ENCODE measurements at regions not wholly inside any gene's neighbourhood (a gene's known extent, or its start where the extent isn't known, plus 50 kb on each side); places are given as distances from the start of the nearest gene placed in this dataset.

DNA sequence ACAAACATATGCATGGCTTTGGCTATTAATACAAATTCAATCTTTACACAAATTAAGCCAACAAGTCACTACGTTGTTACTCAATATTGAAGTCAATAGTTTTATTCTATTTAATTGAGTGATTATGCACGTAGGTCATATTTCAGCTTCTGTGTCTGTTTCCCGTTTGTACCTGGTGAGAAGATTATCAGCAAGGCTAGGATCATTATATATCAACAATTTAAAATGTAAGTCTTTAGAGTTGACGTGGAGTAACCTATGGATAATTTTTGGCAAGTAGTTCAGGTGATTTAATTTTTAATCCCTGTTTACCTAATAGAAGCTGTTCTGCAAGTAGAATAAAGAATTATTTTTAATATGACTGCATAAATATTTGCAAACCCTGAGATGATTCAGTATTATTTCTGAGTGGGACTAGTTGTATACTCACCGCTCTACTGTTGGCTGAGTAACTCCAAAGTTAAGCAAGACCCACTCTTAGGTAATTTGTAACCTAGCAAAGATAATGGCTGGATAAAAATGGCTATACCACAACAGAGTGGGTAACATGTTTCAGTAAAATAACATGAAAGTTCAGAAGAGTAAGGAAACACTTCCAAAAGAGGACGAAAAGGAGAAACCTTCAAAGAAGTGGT, 161.0 kb downstream of the HGF start:
- H3K36me3 ChIP-seq: no peaks in the 10 kb centered on the region
- no peaks in the 10 kb centered on the region for H3K9me3 ChIP-seq
- H3K27ac ChIP-seq: no peak overlapping the region
- TF ChIP-seq POLR2AphosphoS5 (IDR thresholded peaks at IDR 0.05): no peak
- TF ChIP-seq CTCF (IDR thresholded peaks at IDR 0.05): no peak
- no peak for TF ChIP-seq POLR2A (IDR thresholded peaks at IDR 0.05)
- no peak for TF ChIP-seq EP300 (IDR thresholded peaks at IDR 0.05)
- intact Hi-C loops (cut with DNase I): no loop called here
- H3K4me3 ChIP-seq: no peak overlapping the region
- H3K4me1 ChIP-seq: no peaks in the 10 kb centered on the region
- H3K27me3 ChIP-seq: no peaks in the 10 kb centered on the region
- WGBS, 2 donors: 65 to 83% methylated on average over 6 of the region's 6 CpGs
- DNase-seq: no peak

GRCh38 chr7:81607987-81608386, 161.9 kb downstream of the HGF start:
- TF ChIP-seq EP300 (IDR thresholded peaks at IDR 0.05) (no peak), POLR2AphosphoS5 (IDR thresholded peaks at IDR 0.05) (no peak), CTCF (IDR thresholded peaks at IDR 0.05) (no peak), POLR2A (IDR thresholded peaks at IDR 0.05) (no peak)
- H3K9me3 ChIP-seq: no peaks in the 10 kb centered on the region
- no peak overlapping the region for H3K4me3 ChIP-seq
- intact Hi-C loops (cut with DNase I): no loop called here
- H3K4me1 ChIP-seq: no peaks in the 10 kb centered on the region
- DNase-seq: no peak
- H3K27ac ChIP-seq: no peak overlapping the region
- no peaks in the 10 kb centered on the region for H3K27me3 ChIP-seq
- H3K36me3 ChIP-seq: no peaks in the 10 kb centered on the region

DNA sequence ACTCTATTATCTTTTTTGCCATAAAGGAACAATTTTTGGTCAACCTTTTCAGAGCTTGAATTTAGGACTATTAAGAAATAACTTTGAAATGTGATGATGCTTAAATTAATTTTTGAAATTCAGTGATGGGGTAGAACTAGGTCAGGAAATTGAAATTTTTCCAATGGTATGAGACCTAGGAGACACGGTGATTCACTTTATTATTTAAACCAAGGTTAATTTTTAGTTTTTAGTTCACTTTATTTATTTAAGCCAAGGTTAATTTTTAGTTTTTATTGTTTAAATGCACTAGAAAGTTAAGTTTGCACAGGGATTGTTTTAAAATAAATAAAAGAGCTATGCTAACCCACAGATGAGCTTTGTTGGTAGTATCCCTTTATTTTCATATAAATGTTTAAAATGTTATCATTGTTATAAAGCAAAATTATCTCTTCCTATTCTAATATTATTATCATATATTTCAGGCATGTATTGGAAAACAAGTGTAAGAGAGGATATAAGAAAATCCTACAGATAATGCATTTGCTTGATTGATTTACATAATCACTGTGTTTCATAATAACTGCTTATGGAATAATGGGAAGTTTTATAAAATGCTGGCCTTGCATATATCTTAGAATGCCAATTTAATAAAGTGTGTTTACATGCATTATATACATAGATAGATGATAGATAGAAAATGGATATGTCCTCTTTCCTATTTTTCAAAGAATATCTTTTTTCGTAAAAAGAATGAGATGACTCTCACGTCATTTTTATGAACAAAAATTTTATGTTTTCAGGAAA, 163.6 kb downstream of the HGF start:
- WGBS, 2 donors: 48 to 81% methylated on average over 3 of the region's 3 CpGs
- DNase-seq: no peak
- intact Hi-C loops (cut with DNase I): no loop called here
- H3K27me3 ChIP-seq: no peaks in the 10 kb centered on the region
- H3K4me1 ChIP-seq: no peaks in the 10 kb centered on the region
- no peaks in the 10 kb centered on the region for H3K9me3 ChIP-seq
- no peak for TF ChIP-seq EP300 (IDR thresholded peaks at IDR 0.05)
- TF ChIP-seq POLR2AphosphoS5 (IDR thresholded peaks at IDR 0.05): no peak
- TF ChIP-seq POLR2A (IDR thresholded peaks at IDR 0.05): no peak
- no peak for TF ChIP-seq CTCF (IDR thresholded peaks at IDR 0.05)
- no peak overlapping the region for H3K4me3 ChIP-seq
- H3K36me3 ChIP-seq: no peaks in the 10 kb centered on the region
- H3K27ac ChIP-seq: no peak overlapping the region

GRCh38 chr7:81605493-81605892, 164.4 kb downstream of the HGF start:
- Histone ChIP-seq H3K27me3 (no peaks in the 10 kb centered on the region), H3K9me3 (no peaks in the 10 kb centered on the region), H3K27ac (no peak overlapping the region), H3K4me3 (no peak overlapping the region), H3K36me3 (no peaks in the 10 kb centered on the region), H3K4me1 (no peaks in the 10 kb centered on the region)
- intact Hi-C loops (cut with DNase I): no loop called here
- no peak for DNase-seq
- TF ChIP-seq POLR2AphosphoS5 (IDR thresholded peaks at IDR 0.05) (no peak), CTCF (IDR thresholded peaks at IDR 0.05) (no peak), EP300 (IDR thresholded peaks at IDR 0.05) (no peak), POLR2A (IDR thresholded peaks at IDR 0.05) (no peak)
- WGBS, 2 donors: 92 to 94% methylated on average over 4 of the region's 4 CpGs

Measured in sigmoid colon (tissue), 6 donors.